A673 (cell line): ENCODE measurements at regions not wholly inside any gene's neighbourhood (a gene's known extent, or its start where the extent isn't known, plus 50 kb on each side); places are given as distances from the start of the nearest gene placed in this dataset.

Experiments
- BruUV-seq: library from RNA; stranded (reverse); fragments of 400-500 nt; replicated peaks from 2 replicates; lab custom pipeline; 2021; lab: Mats Ljungman, UMichigan
- CTCF ChIA-PET: fragments of 300-600 bp; sonication (Branson Sonifier 250); formaldehyde crosslinking; loops from one replicate; lab custom pipeline; 2022; ENCODE audit warnings: antibody characterized with exemption; lab: Charles Lee
- POLR2A ChIA-PET: fragments of 300-600 bp; sonication (Branson Sonifier 250); formaldehyde crosslinking; loops from one replicate; lab custom pipeline; 2022; ENCODE audit warnings: antibody characterized with exemption; ENCODE audit not compliant: low non-redundant PET; lab: Charles Lee
- DNase-seq: peaks from one replicate; pipeline ENCODE4 v3.0.0-alpha.2; 2015; ENCODE audit warnings: low spot score
- H3K27ac ChIP-seq: fragments of 200-600 bp; sonication (generic); 2 replicates; pipeline ENCODE4 v1.5.1; 2016; ENCODE audit warnings: mixed run types, low read depth, mild to moderate bottlenecking, mixed read lengths, antibody characterized with exemption, low read length; ENCODE audit not compliant: poor library complexity, severe bottlenecking
- H3K27me3 ChIP-seq: fragments of 200-600 bp; sonication (generic); replicated peaks from 2 replicates; pipeline ENCODE4 v1.6.1; 2017; ENCODE audit warnings: mixed run types, low read depth, mild to moderate bottlenecking, mixed read lengths, antibody characterized with exemption, low read length; ENCODE audit not compliant: insufficient read depth, poor library complexity
- H3K36me3 ChIP-seq: fragments of 200-600 bp; sonication (generic); 2 replicates; pipeline ENCODE4 v1.6.1; 2016; ENCODE audit warnings: mixed run types, mild to moderate bottlenecking, mixed read lengths, antibody characterized with exemption, low read length; ENCODE audit not compliant: insufficient read depth, poor library complexity, severe bottlenecking
- H3K4me1 ChIP-seq: fragments of 200-600 bp; sonication (generic); 2 replicates; pipeline ENCODE4 v1.6.1; 2017; ENCODE audit warnings: mixed run types, mild to moderate bottlenecking, mixed read lengths, antibody characterized with exemption, low read length; ENCODE audit not compliant: insufficient read depth, poor library complexity, severe bottlenecking
- H3K4me3 ChIP-seq: fragments of 200-600 bp; sonication (generic); 2 replicates; pipeline ENCODE4 v1.5.1; 2016; ENCODE audit warnings: low read depth, mixed run types, mild to moderate bottlenecking, mixed read lengths, low read length; ENCODE audit not compliant: poor library complexity, severe bottlenecking
- H3K9me3 ChIP-seq: fragments of 200-600 bp; sonication (generic); 2 replicates; pipeline ENCODE4 v1.6.1; 2016; ENCODE audit warnings: mixed run types, low read depth, mild to moderate bottlenecking, mixed read lengths, antibody characterized with exemption, low read length; ENCODE audit not compliant: poor library complexity, severe bottlenecking
- CTCF ChIP-seq: fragments of 300-800, 200-600 bp; sonication (generic); conservative IDR thresholded peaks from 2 replicates; pipeline ENCODE4 v1.5.1; 2017; ENCODE audit warnings: low read depth, mild to moderate bottlenecking, antibody characterized with exemption, low read length, moderate library complexity, mixed read lengths
- EZH2 ChIP-seq: fragments of 200-600 bp; sonication (generic); IDR thresholded peaks from 2 replicates; pipeline ENCODE4 v1.6.1; 2017; ENCODE audit warnings: borderline replicate concordance, low read depth, mild to moderate bottlenecking, mixed read lengths, antibody characterized with exemption, low read length; ENCODE audit not compliant: poor library complexity, severe bottlenecking
- intact Hi-C: fragments of 100-400 bp; cut with micrococcal nuclease; formaldehyde crosslinking; loops from one replicate; pipeline ENCODE4 v1.10.0; 2022; ENCODE audit not compliant: unreplicated experiment

GRCh38 chr15:69718436-69718835, 265.8 kb downstream of the RPLP1 start:
- no TSS peak for BruUV-seq
- CTCF ChIA-PET = no interaction called here

GRCh38 chr15:69718916-69719315, 266.3 kb downstream of the RPLP1 start:
- no TSS peak for BruUV-seq
- CTCF ChIA-PET = no interaction called here

More at GRCh38 chr15:69718436-69718835, 265.8 kb downstream of the RPLP1 start:
- peaks cover 4% of the 10 kb centered on the region for H3K27me3 ChIP-seq
- no peak overlapping the region for H3K4me3 ChIP-seq
- intact Hi-C loops = no loop called here
- H3K27ac ChIP-seq = no peak overlapping the region
- H3K4me1 ChIP-seq = no peaks in the 10 kb centered on the region
- DNase-seq = no peak
- no peaks in the 10 kb centered on the region for H3K36me3 ChIP-seq
- POLR2A ChIA-PET = no interaction called here
- no peaks in the 10 kb centered on the region for H3K9me3 ChIP-seq
- TF ChIP-seq CTCF (no peak), EZH2 (no peak)

DNA sequence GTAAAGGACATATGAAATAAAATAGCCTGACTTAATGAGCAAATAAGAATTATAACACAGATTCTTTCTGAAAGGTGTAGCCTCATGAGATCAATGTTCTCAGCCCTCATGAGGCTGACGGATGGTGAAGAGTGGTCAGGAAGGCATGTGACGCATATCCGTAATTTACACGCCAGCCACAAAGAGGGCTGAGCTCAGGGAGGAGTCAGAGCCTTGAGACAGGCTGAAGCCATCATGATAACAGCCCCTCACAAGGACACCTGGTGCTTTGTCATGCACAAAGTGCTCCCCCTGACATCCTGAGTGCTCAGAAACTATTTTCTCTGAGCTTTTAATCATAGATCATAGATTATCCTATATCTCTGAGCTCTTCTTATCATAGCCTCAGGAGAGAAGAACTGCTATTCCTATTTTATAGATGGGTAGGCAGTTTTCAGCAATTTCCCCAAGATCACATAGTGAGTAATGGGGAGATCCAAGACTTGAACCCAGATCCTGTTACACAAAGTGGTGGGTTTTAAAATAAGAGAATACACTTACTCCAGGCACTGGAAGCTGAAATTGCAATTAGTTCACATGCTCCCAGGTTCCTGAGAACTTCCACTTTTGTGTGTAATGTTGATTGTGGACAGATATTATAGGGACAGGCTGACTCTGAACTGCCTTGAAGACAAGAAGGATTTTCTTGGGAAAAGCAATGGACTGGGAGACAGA, 267.1 kb downstream of the RPLP1 start:
- POLR2A ChIA-PET = no interaction called here
- CTCF ChIA-PET = no interaction called here

More at GRCh38 chr15:69718916-69719315, 266.3 kb downstream of the RPLP1 start:
- H3K4me3 ChIP-seq = no peak overlapping the region
- DNase-seq = no peak
- H3K27me3 ChIP-seq = peaks cover 3% of the 10 kb centered on the region
- H3K27ac ChIP-seq = no peak overlapping the region
- H3K9me3 ChIP-seq = no peaks in the 10 kb centered on the region
- no peaks in the 10 kb centered on the region for H3K36me3 ChIP-seq
- no peaks in the 10 kb centered on the region for H3K4me1 ChIP-seq
- no peak for TF ChIP-seq CTCF
- no peak for TF ChIP-seq EZH2
- intact Hi-C loops = no loop called here
- POLR2A ChIA-PET = no interaction called here

More for the DNA sequence above, 267.1 kb downstream of the RPLP1 start:
- H3K27me3 ChIP-seq = no peaks in the 10 kb centered on the region
- no peaks in the 10 kb centered on the region for H3K36me3 ChIP-seq
- H3K4me3 ChIP-seq = no peak overlapping the region
- no peak for TF ChIP-seq CTCF
- TF ChIP-seq EZH2 = no peak
- H3K9me3 ChIP-seq = no peaks in the 10 kb centered on the region
- no peak overlapping the region for H3K27ac ChIP-seq
- BruUV-seq = no TSS peak
- intact Hi-C loops = no loop called here
- DNase-seq = no peak
- H3K4me1 ChIP-seq = no peaks in the 10 kb centered on the region
